Fibroblast of skin of abdomen (primary cell): ENCODE measurements at regions not wholly inside any gene's neighbourhood (a gene's known extent, or its start where the extent isn't known, plus 50 kb on each side); places are given as distances from the start of the nearest gene placed in this dataset.
A peak's percentile ranks its signal among the peaks of the same experiment; 100 is the strongest.

ENCODE experiments used
- DNase-seq: peaks from one replicate; pipeline ENCODE4 v3.0.0-alpha.2; 2013

GRCh38 chr2:203789618-203790017, 78.0 kb upstream of the CTLA4 start:
- no peak for DNase-seq

- peak; percentile 34 for DNase-seq
Observed at GRCh38 chr2:203790134-203790852, 77.3 kb upstream of the CTLA4 start.

- DNase-seq, result no peak
Observed at GRCh38 chr2:203796248-203797010, 71.1 kb upstream of the CTLA4 start.

GRCh38 chr2:203797276-203797675, 70.3 kb upstream of the CTLA4 start:
- no peak for DNase-seq

GRCh38 chr2:203797712-203798111, 69.9 kb upstream of the CTLA4 start:
- peak; percentile 74 for DNase-seq

- no peak for DNase-seq
Observed at GRCh38 chr2:203798296-203799087, 69.1 kb upstream of the CTLA4 start.

GRCh38 chr2:203799908-203800307, 67.7 kb upstream of the CTLA4 start:
- no peak for DNase-seq

- DNase-seq, result no peak
Observed at GRCh38 chr2:203800783-203801182, 66.8 kb upstream of the CTLA4 start.

- peak; percentile 81 for DNase-seq
Observed at GRCh38 chr2:203802342-203803052, 65.1 kb upstream of the CTLA4 start.

- no peak for DNase-seq
Observed at GRCh38 chr2:203803053-203803429, 64.5 kb upstream of the CTLA4 start.

- DNase-seq, result peak; percentile 98
Observed at GRCh38 chr2:203804070-203804469, 63.5 kb upstream of the CTLA4 start.

GRCh38 chr2:203804764-203805485, 62.6 kb upstream of the CTLA4 start:
- DNase-seq, result no peak

GRCh38 chr2:203805486-203805838, 62.1 kb upstream of the CTLA4 start:
- DNase-seq, result no peak

- DNase-seq, result no peak
Observed at GRCh38 chr2:203806761-203807160, 60.8 kb upstream of the CTLA4 start.

- DNase-seq, result peak; percentile 99
Observed at GRCh38 chr2:203808046-203808750, 59.4 kb upstream of the CTLA4 start.

- DNase-seq, result peak; percentile 82
Observed at GRCh38 chr2:203809084-203809521, 58.5 kb upstream of the CTLA4 start.

- no peak for DNase-seq
Observed at GRCh38 chr2:203809991-203810510, 57.5 kb upstream of the CTLA4 start.

GRCh38 chr2:203811491-203812221, 55.9 kb upstream of the CTLA4 start:
- DNase-seq, result peak; percentile 93

GRCh38 chr2:203812294-203813221, 55.0 kb upstream of the CTLA4 start:
- DNase-seq, result no peak
